Epithelial cell of proximal tubule (primary cell): ENCODE measurements at regions not wholly inside any gene's neighbourhood (a gene's known extent, or its start where the extent isn't known, plus 50 kb on each side); places are given as distances from the start of the nearest gene placed in this dataset.

Source experiments
- DNase-seq: peaks from one replicate; pipeline ENCODE4 v3.0.0-alpha.2; 2011; ENCODE audit warnings: low read depth
- H3K4me3 ChIP-seq: 2 replicates; pipeline ENCODE4 v1.5.1; 2011; ENCODE audit warnings: low read depth, mild to moderate bottlenecking, low read length
- CTCF ChIP-seq: conservative IDR thresholded peaks from 2 replicates; pipeline ENCODE4 v1.5.1; 2012; ENCODE audit warnings: low read depth, mild to moderate bottlenecking, low read length

- no peak for DNase-seq
- H3K4me3 ChIP-seq: no peak overlapping the region
- no peak for TF ChIP-seq CTCF
These were observed 107.3 kb upstream of the LIPC start for GRCh38 chr15:58324533-58324932.

- TF ChIP-seq CTCF: no peak
- no peak overlapping the region for H3K4me3 ChIP-seq
- DNase-seq: no peak
These were observed 103.8 kb upstream of the LIPC start for GRCh38 chr15:58327958-58328357.

- no peak for TF ChIP-seq CTCF
- H3K4me3 ChIP-seq: no peak overlapping the region
- no peak for DNase-seq
These were observed 102.6 kb upstream of the LIPC start for GRCh38 chr15:58329211-58329610.

DNA sequence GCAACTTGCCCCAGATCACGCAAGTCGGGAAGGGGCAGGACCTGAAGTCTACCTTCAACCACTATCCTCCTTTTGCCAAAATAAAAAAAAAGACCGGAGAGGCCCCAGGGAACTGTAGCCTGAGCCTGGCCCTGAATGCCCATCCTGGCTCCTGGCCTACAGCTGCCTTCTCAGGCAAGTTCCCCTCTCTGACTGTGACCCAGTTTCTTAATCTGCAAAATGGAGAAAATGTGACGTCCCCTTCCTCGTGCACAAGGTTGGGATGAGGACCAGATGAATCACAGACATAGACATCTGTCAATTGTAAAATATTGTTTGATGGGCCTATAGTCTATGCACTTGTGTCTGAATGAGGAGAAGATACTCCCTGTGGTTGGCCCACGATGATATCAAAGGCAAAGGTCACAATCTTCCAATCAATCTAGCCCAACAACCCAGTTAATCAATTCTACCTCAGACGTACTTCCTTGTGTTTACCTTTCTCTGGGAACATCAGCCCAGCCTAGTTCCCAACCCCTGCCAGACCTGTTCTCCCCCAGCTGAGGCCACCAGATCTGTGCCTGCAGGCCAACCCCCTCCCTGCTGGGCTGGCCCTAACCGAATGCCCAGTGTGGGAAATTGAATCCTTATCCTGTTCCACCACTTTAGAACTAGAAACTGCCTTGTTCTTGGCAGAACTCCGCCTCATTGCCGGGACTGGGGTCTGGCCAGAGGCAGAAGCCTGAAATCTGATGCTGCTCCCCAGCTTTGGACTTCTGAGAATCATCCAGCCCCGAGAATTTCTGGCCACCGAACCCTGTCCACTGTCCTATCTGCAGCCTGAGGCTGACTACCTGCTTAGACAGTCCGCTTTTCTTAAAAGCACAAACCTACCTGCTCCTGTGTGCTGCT, 101.8 kb upstream of the LIPC start:
- H3K4me3 ChIP-seq: no peak overlapping the region
- DNase-seq: no peak
- TF ChIP-seq CTCF: no peak

GRCh38 chr15:58330741-58331559, 100.8 kb upstream of the LIPC start:
- no peak overlapping the region for H3K4me3 ChIP-seq
- no peak for DNase-seq
- TF ChIP-seq CTCF: no peak

- DNase-seq: peak; percentile 55
- no peak for TF ChIP-seq CTCF
- peak overlapping the region; percentile 15 for H3K4me3 ChIP-seq
These were observed 100.3 kb upstream of the LIPC start for GRCh38 chr15:58331560-58331912.
